Natural killer cell (primary cell): ENCODE measurements at regions not wholly inside any gene's neighbourhood (a gene's known extent, or its start where the extent isn't known, plus 50 kb on each side); places are given as distances from the start of the nearest gene placed in this dataset.

Experiments used
- ATAC-seq, 3 donors: fragments of 150-1000 bp in 2 of 3; fragments of 200-7000 bp in 1 of 3; cut with Tn5 transposase; 1 replicate in 1 of 3; 2 replicates in 2 of 3; pipeline ENCODE4 v1.10.0; 2021; ENCODE audit warnings: mild to moderate bottlenecking in 2 of 3, moderate library complexity in 2 of 3
- DNase-seq, 2 donors: peaks; one replicate each; pipeline versions ENCODE4 v3.0.0 to v3.0.0-alpha.2; 2013 to 2021; ENCODE audit warnings: mixed read lengths in 1 of 2
- H3K27ac ChIP-seq: one replicate; pipeline ENCODE4 v1.5.1; 2013; ENCODE audit warnings: mild to moderate bottlenecking, low read length
- H3K27me3 ChIP-seq: one replicate; pipeline ENCODE4 v1.6.1; 2013; ENCODE audit warnings: low read length; ENCODE audit not compliant: control insufficient read depth, insufficient read depth
- H3K36me3 ChIP-seq: one replicate; pipeline ENCODE4 v1.6.1; 2013; ENCODE audit warnings: low read length; ENCODE audit not compliant: control insufficient read depth, insufficient read depth
- H3K4me1 ChIP-seq: one replicate; pipeline ENCODE4 v1.6.1; 2013; ENCODE audit warnings: low read length; ENCODE audit not compliant: control insufficient read depth, insufficient read depth
- H3K4me3 ChIP-seq: one replicate; pipeline ENCODE4 v1.5.1; 2013; ENCODE audit warnings: low read length
- H3K9me3 ChIP-seq: one replicate; pipeline ENCODE4 v1.6.1; 2013; ENCODE audit warnings: low read length; ENCODE audit not compliant: control insufficient read depth, insufficient read depth
- H3K27ac Mint-ChIP-seq, 2 donors: one replicate each; pipeline ENCODE4 v1.8.0; 2022; ENCODE audit warnings: mild to moderate bottlenecking in 2 of 2, mixed read lengths in 2 of 2, moderate library complexity in 1 of 2
- H3K27me3 Mint-ChIP-seq, 2 donors: one replicate each; pipeline ENCODE4 v1.8.0; 2022; ENCODE audit warnings: low read depth in 2 of 2, mixed read lengths in 2 of 2
- H3K36me3 Mint-ChIP-seq: one replicate; pipeline ENCODE4 v1.8.0; 2022; ENCODE audit warnings: mixed read lengths
- H3K4me1 Mint-ChIP-seq, 2 donors: one replicate each; pipeline ENCODE4 v1.8.0; 2022; ENCODE audit warnings: mixed read lengths in 2 of 2
- H3K4me3 Mint-ChIP-seq: one replicate; pipeline ENCODE4 v1.8.0; 2022; ENCODE audit warnings: mild to moderate bottlenecking, moderate library complexity, mixed read lengths
- H3K9me3 Mint-ChIP-seq, 2 donors: one replicate each; pipeline ENCODE4 v1.8.0; 2022; ENCODE audit warnings: mixed read lengths in 2 of 2
- WGBS: methylation state at CpG from one replicate; pipeline ENCODE4 v1.1.7; 2013; ENCODE audit warnings: missing lambda C conversion rate; ENCODE audit not compliant: insufficient coverage; 5-methylcytosine and 5-hydroxymethylcytosine counted together
- intact Hi-C: fragments of 100-400 bp; cut with micrococcal nuclease; formaldehyde crosslinking; loops from one replicate; pipeline ENCODE4 v1.14.2; 2022
- TF ChIP-seq, protein P1 (sequence below): fragments of 200-600 bp; IDR thresholded peaks from one replicate; pipeline ENCODE4 v1.8.0; 2022; ENCODE audit warnings: antibody characterized with exemption

- no peak overlapping the region for H3K27ac ChIP-seq
- intact Hi-C loops: no loop called here
- H3K9me3 Mint-ChIP-seq: peaks cover 2 to 10% of the 10 kb centered on the region in 2 donors
- H3K4me1 ChIP-seq: no peaks in the 10 kb centered on the region
- no peak overlapping the region for H3K4me3 ChIP-seq
- no peaks in the 10 kb centered on the region for H3K36me3 ChIP-seq
- peaks cover 3% of the 10 kb centered on the region for H3K9me3 ChIP-seq
- DNase-seq: no peak
- ATAC-seq: no peak
- no peaks in the 10 kb centered on the region for H3K4me1 Mint-ChIP-seq
- H3K27ac Mint-ChIP-seq: no peak overlapping the region
- no peaks in the 10 kb centered on the region for H3K27me3 Mint-ChIP-seq
- H3K36me3 Mint-ChIP-seq: no peaks in the 10 kb centered on the region
- no peak overlapping the region for H3K4me3 Mint-ChIP-seq
- no peaks in the 10 kb centered on the region for H3K27me3 ChIP-seq
- no CpG with 5 or more reads among the region's 1 CpG for WGBS
- TF ChIP-seq, protein P1, sequence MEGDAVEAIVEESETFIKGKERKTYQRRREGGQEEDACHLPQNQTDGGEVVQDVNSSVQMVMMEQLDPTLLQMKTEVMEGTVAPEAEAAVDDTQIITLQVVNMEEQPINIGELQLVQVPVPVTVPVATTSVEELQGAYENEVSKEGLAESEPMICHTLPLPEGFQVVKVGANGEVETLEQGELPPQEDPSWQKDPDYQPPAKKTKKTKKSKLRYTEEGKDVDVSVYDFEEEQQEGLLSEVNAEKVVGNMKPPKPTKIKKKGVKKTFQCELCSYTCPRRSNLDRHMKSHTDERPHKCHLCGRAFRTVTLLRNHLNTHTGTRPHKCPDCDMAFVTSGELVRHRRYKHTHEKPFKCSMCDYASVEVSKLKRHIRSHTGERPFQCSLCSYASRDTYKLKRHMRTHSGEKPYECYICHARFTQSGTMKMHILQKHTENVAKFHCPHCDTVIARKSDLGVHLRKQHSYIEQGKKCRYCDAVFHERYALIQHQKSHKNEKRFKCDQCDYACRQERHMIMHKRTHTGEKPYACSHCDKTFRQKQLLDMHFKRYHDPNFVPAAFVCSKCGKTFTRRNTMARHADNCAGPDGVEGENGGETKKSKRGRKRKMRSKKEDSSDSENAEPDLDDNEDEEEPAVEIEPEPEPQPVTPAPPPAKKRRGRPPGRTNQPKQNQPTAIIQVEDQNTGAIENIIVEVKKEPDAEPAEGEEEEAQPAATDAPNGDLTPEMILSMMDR: no peak
Measured at GRCh38 chr12:60995256-60995825, 1264.9 kb upstream of the USP15 start.

GRCh38 chr12:60997869-60998378 is 1262.3 kb upstream of the USP15 start:
- Mint-ChIP-seq H3K27ac (no peak overlapping the region), H3K9me3 (peaks cover 4 to 6% of the 10 kb centered on the region in 2 donors), H3K4me1 (no peaks in the 10 kb centered on the region), H3K36me3 (no peaks in the 10 kb centered on the region), H3K27me3 (no peaks in the 10 kb centered on the region), H3K4me3 (no peak overlapping the region)
- no peak overlapping the region for H3K27ac ChIP-seq
- H3K4me1 ChIP-seq: no peaks in the 10 kb centered on the region
- WGBS: 86% methylated on average over 1 of the region's 1 CpG
- H3K27me3 ChIP-seq: no peaks in the 10 kb centered on the region
- no peak for ATAC-seq
- DNase-seq: no peak
- peaks cover 3% of the 10 kb centered on the region for H3K9me3 ChIP-seq
- no peaks in the 10 kb centered on the region for H3K36me3 ChIP-seq
- TF ChIP-seq, protein P1: no peak
- intact Hi-C loops: no loop called here
- H3K4me3 ChIP-seq: no peak overlapping the region

GRCh38 chr12:61009192-61009591 is 1251.0 kb upstream of the USP15 start:
- TF ChIP-seq, protein P1: no peak
- Mint-ChIP-seq H3K4me1 (no peaks in the 10 kb centered on the region), H3K27ac (no peak overlapping the region), H3K36me3 (no peaks in the 10 kb centered on the region), H3K4me3 (no peak overlapping the region), H3K27me3 (no peaks in the 10 kb centered on the region), H3K9me3 (peaks cover 8 to 14% of the 10 kb centered on the region in 2 donors)
- no peak overlapping the region for H3K27ac ChIP-seq
- H3K36me3 ChIP-seq: no peaks in the 10 kb centered on the region
- 100% methylated on average over 1 of the region's 2 CpGs for WGBS
- no peak overlapping the region for H3K4me3 ChIP-seq
- intact Hi-C loops: no loop called here
- H3K27me3 ChIP-seq: no peaks in the 10 kb centered on the region
- ATAC-seq: no peak
- no peaks in the 10 kb centered on the region for H3K4me1 ChIP-seq
- no peaks in the 10 kb centered on the region for H3K9me3 ChIP-seq
- no peak for DNase-seq
